KG1 (cell line): ENCODE measurements at regions not wholly inside any gene's neighbourhood (a gene's known extent, or its start where the extent isn't known, plus 50 kb on each side); places are given as distances from the start of the nearest gene placed in this dataset.

Experiments
- DNase-seq: peaks from one replicate; lab custom pipeline; 2025; lab: John Stamatoyannopoulos, UW

DNA sequence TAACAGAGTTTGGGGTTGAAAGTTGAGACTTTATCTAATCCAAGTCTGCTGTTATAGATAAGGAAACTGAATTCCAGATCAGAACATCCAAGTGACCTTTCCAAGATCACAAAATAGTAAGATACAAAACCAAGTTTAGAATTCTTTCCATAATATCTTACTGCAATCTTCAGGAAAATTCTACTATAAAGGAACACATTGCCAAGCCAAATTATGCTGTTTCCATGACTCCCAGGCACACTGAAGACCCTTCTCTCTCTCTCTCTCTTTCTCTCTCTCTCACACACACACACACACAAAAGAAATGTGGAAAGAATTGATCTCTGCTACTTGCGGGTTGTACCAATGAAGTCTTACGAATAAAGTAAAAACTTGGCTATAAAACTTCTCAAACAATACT lies 398.4 kb downstream of the METTL4 start:
- DNase-seq: no peak

DNA sequence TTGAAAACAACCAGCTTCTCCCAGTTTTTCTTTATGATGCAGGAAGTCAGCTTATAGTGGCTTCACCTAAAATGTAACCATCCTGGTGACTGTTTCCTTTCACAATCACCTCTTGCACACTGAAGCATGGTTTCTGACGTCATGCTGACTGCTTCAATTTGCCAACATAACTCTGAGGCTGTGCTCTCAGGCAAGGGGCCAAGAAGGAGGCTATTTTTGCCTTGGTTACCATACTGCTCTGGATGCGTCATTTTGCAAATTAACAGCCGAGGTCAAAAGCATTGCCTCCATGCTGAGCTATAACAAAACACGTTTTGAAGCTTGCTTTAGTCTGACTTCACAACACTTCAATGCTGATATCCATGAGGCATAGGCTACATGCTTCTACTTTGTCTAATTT lies 397.8 kb downstream of the METTL4 start:
- DNase-seq: no peak

DNA sequence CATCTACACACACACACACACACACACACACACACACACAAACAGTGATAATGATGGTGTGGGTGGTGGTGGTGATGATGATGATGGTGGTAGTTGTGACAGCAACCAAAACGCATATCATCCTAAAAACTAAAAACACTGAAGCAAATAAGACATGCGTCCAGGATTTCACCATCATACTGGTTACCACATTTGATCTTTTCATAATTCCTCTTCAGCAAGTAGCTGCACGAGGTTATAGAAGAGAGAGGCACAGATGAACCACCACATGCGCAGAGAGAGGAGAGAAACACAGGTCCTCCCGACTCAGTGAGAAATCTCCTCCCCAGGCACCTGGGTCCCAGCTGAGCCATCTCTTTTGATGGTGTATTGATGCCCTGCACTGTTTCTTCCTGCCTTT lies 393.3 kb downstream of the METTL4 start:
- no peak for DNase-seq

DNA sequence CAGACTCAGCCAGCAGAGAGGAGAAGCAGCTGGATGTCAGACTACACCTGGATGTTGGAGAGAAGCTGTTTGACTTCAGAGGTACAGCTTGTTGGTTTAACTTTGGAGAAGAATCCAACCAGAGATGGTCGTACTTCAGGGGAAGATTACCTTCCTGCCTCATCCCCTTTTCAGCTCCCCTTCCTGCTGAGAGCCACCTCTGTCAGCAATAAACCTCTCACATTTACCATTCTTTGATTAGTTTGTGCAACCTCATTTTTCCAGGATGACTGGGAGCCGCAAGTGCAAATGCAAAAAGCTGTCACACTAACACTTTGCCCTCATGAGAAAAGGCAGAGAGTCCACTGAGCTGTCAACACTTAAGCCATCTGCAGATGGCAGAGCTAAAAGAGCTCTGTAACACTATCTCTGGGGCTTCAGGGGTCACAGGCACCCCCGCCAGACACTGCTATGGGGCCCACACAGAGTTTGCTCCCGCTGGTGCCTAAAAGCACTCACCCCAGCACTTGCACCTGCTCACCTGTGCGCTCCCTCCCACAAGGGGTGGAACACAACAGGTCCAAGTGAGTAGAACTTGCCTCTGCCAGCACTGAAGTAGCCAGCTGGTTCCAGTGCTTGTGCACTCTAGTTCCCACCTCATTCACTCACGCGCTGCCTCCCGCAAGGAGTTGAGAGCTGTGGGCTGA lies 391.7 kb downstream of the METTL4 start:
- DNase-seq: no peak

DNA sequence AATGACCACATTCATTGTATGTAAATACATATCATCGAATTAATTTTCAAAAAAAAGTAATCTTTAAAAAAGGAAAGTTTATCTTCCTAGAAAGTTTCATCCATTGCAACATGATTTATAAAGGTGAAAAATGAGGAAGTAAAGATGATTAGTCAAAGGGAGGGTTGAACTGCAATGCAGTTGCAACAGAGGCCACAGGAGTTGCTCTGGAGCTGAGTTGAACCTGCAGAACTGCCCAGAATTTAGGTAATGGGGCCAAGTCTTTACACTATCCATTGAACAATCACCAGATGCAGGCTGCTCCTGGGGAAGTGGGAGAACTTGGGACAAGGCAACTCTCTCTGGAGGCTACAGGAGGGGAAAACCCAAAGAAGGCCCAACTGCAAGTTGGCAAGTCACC lies 390.7 kb downstream of the METTL4 start:
- DNase-seq: no peak

DNA sequence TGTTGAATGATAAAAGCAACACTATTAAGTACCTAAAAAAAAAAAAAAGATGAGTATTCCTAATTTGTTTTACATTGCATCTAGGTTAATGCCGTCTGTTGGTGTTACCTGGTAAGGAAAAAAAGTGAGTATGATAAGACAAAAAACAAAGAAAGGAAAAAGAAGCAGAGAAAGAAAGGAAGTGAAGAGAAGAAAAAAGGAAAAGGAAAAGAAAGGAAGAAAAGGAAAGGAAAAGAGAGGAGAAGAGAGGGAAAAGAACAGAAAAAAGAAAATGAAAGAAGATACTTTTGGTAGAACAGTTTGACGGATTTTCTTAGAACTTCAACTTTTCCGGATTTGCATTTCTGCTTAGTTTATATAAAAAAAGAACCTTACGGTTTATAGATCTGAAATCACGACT lies 387.9 kb downstream of the METTL4 start:
- no peak for DNase-seq

DNA sequence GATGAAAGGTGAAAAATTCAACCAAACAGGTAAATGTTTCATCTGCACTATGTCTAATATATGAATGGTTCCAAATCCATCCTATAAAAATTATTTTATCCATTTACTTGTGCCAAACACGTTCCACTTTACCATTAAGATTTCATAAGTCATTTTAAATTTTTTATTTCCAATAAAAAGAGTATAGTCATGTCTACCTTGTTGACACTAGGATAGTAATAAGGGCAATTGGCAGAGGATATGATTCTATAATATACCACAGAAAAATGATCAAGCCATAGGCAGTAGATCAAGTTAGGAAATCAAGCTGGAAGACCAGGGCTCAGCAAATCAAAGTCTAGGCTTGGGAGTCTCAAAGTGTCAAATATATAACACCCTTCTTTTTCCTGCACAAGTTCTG lies 384.3 kb downstream of the METTL4 start:
- no peak for DNase-seq

DNA sequence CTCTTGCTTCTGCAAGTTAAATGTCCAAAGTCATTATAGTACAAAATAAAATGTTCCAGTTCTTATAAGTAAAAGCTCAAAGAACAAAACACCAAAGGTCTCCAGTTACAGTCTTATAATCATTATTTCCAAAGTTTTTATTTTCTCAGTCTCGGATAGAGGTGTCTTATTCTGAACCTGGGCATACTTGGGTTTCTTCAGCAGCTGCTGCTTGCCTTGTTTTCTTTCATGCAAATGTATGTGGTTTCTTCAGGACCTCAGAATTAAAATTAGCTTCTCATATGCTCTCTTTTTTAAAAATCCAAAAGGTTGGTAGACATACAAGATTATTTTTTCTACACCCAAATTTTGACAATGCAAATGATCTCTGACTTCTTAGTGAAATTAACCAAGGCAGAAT lies 383.0 kb downstream of the METTL4 start:
- no peak for DNase-seq

DNA sequence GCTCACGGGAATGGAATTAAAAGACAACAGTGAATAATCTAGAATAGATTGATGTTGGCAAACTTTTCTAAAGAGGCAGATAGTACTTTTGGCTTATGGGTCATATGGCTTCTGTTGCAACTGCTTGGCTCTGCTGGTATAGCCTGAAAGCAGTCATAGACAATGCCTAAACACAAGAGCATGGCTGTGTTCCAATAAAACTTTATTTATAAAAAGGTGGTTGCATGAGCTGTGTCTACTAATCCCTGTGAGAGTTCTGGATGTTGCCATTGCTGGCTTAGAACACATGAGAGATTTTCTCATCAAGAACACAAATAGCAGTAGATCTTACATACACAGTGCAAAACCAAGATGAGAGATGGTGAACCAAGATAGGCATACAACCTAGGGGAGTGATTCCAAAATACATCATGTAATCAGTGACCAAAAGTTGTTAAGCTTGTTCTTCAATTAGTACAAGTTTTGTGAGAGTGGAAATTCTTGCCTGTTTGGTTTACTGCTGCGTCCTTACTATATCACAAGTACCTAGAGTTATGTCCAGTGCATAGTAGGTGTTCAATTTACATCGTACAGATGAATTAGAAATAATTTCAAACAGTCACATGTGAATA lies 380.0 kb downstream of the METTL4 start:
- no peak for DNase-seq

DNA sequence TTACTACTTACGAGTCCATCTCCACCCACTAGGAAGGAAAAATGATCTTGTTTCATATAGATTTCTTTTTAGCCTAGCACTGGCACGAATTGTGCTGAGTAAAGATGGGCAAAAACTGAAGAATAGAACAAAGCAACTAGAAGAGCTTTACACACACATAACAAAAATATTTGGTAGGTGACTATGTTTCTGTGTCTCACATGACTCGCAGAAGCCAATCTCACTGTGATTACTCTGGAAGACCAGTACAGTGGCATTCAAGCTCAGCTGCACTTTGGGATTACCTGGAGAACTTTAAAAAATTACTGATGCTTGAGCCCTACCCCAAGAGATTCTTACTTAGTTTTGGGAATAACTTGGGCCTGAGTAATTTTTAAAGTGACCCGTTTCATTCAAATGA lies 378.7 kb downstream of the METTL4 start:
- no peak for DNase-seq

DNA sequence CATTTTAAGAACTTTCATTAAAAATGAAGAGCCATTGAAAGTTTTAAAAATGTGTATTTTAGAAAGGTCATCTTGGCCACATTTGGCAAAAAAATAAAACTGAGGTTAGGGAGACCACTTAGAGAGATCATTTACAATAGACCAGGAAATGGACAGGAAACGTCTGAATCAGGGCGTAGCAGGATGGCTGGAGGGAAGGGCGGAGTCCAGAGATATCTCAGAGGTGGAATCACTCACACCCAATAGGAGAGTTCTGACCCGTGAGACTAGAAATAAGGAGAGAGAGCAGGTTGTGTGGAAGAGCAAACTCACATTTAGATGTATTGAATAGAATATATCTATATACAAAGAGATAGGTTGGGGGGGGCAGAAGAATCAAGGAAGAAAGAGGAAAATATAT lies 373.4 kb downstream of the METTL4 start:
- no peak for DNase-seq

DNA sequence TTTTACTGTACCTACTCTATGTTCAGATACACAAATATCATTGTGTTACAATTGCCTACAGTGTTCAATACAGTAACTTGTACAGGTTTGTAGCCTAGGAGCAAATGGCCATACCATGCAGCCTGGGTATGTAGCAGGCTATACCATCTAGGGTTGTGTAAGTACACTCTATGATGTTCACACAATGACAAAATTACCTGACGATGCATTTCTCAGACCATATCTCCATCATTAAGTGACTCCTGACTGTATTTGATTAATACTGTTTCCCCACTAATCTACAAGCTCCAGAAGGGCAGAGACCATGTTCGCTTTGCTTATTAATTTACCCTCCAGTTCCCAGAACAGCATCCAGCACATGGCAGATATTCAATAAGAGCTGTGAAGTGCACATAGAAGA lies 372.2 kb downstream of the METTL4 start:
- DNase-seq: no peak

DNA sequence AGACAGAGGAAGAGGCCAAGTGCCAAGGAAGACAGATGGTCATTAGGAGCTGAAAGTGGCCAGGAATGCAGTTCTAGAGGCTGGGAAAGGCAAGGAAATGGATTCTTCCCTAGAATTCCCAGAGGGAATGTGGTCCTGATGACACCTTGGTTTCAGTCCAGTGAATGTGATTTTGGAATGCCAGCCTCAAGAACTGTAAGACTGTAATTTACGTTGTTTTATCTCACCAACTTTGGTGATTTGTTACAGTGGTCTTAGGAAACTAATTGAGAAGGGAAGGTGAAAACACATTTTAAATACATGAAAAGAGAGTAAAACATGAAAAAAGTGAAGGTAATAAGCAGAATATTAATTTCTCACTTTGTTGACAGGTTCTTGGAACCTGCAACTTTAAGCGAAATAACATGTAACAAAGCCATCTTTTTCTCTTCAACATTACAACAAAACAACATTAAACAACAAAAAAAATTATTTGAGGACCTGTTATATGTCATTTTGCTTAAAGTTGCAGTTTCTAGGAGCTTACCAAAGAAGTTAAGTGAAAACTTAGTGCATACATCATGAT lies 370.2 kb downstream of the METTL4 start:
- no peak for DNase-seq

DNA sequence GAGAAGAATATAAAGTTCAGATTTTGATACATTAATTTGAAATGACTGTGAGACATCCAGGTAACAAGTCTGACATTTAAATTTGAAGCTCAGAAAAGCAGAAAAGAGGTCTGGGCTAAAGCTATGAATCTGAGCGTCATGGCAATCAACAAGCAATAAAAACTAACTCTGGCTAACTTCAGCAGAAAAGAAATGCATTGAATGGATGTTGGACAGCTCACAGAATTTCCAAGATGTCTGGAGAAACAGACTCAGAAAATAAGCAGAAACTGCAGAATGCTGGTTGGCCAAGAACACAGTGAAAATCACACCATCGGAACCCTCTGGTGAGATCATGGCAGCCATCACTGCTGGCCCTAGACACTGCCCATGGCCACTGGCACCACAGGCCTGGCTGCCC lies 366.6 kb downstream of the METTL4 start:
- DNase-seq: no peak

DNA sequence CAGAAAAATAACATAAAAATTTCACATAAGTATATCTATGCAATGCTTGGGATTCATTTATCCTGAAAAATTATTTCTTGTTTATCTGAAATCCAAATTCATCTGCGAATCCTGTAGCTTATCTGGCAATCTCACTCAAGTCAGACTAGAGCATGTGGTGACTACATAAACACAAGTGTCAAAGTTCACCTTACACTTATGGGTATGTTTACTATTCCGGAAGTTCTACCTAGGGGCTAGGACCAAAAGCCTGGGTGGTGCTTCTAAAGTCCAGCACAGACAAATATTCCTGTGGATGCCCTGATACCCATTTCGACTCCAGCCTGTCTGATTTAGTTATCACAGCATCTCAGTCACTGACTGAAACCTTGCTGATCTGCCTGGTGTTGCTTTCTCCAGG lies 364.0 kb downstream of the METTL4 start:
- no peak for DNase-seq

DNA sequence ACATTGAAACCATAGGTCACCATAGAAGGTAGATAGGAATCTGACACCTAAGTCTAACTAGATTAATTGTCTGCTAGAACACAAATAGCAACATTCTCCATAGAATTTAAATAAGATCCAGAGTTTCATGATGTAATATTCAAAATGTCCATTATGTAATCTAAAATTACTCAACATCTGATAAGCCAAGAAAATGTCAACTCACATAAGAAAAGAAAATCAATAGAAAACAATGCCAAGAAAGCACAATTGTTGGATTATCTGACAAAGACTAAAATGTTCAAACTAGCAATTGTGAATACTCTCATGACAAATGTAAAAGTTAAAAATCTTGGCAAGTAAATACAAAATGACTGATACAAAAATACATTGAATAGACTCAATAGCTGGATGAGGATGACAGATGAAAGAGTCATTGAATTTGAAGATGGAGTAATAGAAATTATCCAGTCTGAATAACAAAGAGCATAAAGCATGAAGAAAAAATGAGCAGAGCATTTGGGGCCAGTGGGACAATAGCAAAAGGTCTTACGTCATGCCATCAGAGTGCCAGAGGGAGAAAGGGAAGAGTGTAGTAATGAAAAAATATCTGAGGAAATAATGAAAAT lies 358.6 kb downstream of the METTL4 start:
- DNase-seq: no peak

DNA sequence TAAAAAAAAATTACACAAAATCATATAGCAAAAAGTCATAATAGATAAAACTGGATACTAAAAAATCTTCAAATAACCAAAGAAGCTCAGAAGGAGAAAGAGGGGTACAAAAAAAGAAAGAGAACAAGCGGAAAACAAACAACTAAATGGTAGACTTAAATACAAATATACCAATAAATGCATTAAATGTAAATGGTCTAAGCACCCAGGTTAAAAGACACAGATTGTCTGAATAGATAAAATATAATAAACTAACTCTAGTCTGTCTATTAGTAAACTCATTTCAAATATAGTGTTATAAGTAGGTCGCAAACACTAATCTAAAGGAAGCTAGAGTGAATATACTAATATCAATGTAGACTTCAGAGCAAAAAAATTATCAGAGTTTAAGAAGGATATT lies 357.4 kb downstream of the METTL4 start:
- DNase-seq: no peak

DNA sequence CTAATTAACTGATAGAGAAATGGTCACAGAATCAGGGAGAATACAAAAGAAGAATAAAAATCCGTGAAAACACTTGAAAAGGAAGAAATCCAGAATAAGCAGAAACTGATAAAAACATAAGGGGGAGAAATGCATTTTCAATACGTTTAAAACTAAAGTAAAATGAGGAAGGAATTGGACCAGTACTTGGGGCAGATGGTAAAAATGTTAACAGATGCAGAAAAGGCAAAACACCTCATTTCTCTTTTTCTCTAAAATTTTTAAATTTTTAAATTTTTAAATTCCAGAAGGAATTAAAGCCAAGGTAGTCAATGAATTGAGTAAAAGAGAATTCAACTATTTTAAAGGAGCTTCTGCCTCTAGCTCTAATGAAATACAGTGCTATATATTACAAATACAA lies 353.9 kb downstream of the METTL4 start:
- no peak for DNase-seq

DNA sequence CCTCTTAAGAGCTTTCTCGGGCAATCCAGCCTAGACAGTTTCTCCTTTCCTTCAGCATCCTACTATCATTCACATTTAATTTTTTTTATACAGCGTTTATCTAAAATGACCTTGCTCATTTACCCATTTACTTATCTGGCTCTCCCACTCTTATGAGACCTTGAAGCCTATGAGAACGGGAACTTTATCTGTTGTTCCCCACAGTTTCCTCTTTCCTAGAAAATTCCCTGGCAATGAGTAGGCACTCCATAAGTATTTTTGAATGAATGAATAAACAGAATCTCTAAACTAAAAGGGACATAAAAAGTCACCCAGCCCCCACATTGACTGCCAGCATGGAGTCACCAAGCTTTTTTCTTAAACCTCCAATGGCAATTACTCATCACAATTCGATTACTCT lies 353.2 kb downstream of the METTL4 start:
- DNase-seq: no peak

DNA sequence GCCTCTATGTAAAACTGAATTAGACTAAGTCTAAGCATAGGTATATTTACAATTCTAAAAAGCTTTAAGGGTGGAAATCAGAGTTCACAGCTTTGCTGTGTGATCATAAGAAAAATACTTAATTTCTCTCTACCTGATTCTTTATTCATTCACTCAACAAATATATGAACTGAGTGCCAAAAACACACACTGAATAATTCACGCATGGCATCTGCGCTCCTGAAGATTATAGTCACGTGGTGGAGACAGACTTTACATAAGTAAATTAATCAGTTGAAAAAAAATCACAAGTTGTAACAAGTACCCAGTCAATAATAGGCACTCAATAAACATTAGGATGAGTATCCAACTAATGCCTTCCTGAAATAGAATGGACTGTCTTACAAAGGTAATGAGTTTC lies 351.6 kb downstream of the METTL4 start:
- DNase-seq: no peak

DNA sequence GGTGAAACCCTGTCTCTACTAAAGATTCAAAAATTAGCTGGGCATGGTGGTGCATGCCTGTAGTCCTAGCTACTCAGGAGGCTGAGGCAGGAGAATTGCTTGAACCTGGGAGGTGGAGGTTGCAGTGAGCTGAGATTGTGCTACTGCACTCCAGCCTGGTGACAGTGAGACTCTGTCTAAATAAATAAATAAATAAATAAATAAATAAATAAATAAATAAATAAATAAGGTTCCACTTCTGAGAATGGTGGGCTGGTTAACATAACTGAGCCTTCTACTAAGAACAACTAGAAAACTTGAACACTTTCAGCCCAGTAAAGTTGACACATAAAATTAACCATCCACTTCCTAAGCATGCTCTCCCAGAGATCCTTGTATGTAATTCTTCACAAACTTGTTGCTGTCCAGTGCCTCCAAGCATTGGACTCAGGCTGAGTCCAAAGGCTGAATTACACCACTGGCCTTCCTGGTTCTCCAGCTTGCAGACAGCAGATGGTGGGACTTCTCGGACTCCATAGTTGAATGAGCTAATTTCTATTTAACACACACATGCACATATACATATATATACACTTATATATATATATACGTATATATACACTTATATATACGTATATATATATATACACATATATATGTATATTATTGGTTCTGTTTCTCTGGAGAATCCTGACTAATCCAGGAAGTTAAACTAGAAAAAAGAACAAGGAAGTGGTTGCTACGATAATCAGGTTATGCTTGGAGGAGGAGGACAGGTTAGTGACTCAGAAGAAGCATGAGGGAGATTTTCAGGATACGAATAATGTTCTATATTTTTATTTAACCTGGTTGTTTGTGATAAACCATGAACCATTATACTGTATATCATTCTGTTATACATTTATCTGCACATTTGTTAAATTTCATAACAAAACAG lies 348.8 kb downstream of the METTL4 start:
- DNase-seq: no peak

DNA sequence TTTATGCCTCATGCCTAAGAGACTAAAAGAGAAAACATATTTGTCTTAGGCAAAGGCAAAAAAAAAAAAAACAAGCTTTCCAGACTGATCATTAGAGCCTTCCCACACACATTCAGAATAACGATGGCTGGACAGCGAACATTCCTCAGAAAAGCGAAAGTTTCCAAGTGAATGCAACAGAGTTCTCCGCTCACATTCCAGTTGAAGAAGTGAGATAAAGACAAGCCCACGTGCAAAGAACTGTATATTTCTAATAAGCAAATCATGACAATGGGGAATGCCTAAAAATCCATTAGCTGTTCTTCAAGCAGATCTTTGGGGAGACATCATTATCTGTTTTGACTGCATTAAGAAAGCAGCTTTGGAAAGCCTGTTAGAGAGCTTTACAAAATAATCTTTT lies 347.9 kb downstream of the METTL4 start:
- no peak for DNase-seq
